GM12891 (cell line): ENCODE measurements at regions not wholly inside any gene's neighbourhood (a gene's known extent, or its start where the extent isn't known, plus 50 kb on each side); places are given as distances from the start of the nearest gene placed in this dataset.

Source experiments
- POLR2A ChIP-seq: IDR thresholded peaks from 2 replicates; pipeline ENCODE4 v1.6.1; 2011; ENCODE audit warnings: low read depth, low read length, control low read depth
- POLR2AphosphoS5 ChIP-seq: IDR thresholded peaks from 2 replicates; pipeline ENCODE4 v1.6.1; 2011; ENCODE audit warnings: low read depth, low read length, control low read depth
- POU2F2 ChIP-seq: IDR thresholded peaks from 2 replicates; pipeline ENCODE4 v1.6.1; 2011; ENCODE audit warnings: low read depth, mild to moderate bottlenecking, control low read depth, low read length, moderate library complexity
- SPI1 ChIP-seq: IDR thresholded peaks from 2 replicates; pipeline ENCODE4 v1.6.1; 2011; ENCODE audit warnings: low read depth, low read length, control low read depth
- TAF1 ChIP-seq: IDR thresholded peaks from 2 replicates; pipeline ENCODE4 v1.6.1; 2011; ENCODE audit warnings: low read depth, low read length, control low read depth

- no peak for TF ChIP-seq POLR2A
- no peak for TF ChIP-seq TAF1
- no peak for TF ChIP-seq POLR2AphosphoS5
- TF ChIP-seq POU2F2, result no peak
- no peak for TF ChIP-seq SPI1
Observed at GRCh38 chr15:96554541-96554940, 224.0 kb downstream of the NR2F2 start.
